HFF-Myc (cell line): ENCODE measurements at regions not wholly inside any gene's neighbourhood (a gene's known extent, or its start where the extent isn't known, plus 50 kb on each side); places are given as distances from the start of the nearest gene placed in this dataset.

Experiments
- DNase-seq: peaks from one replicate; pipeline ENCODE4 v3.0.0-alpha.2; 2011; ENCODE audit warnings: low read depth; ENCODE audit errors: extremely low read depth
- H3K4me3 ChIP-seq: replicated peaks from 2 replicates; pipeline ENCODE4 v1.5.1; 2011; ENCODE audit warnings: low read depth, mild to moderate bottlenecking, control low read depth, low read length
- TF ChIP-seq, protein P1 (sequence below): IDR thresholded peaks from 2 replicates; pipeline ENCODE4 v1.5.1; 2012; ENCODE audit warnings: mild to moderate bottlenecking, low read depth, low read length, control low read depth; ENCODE audit errors: missing control alignments

- TF ChIP-seq, protein P1, sequence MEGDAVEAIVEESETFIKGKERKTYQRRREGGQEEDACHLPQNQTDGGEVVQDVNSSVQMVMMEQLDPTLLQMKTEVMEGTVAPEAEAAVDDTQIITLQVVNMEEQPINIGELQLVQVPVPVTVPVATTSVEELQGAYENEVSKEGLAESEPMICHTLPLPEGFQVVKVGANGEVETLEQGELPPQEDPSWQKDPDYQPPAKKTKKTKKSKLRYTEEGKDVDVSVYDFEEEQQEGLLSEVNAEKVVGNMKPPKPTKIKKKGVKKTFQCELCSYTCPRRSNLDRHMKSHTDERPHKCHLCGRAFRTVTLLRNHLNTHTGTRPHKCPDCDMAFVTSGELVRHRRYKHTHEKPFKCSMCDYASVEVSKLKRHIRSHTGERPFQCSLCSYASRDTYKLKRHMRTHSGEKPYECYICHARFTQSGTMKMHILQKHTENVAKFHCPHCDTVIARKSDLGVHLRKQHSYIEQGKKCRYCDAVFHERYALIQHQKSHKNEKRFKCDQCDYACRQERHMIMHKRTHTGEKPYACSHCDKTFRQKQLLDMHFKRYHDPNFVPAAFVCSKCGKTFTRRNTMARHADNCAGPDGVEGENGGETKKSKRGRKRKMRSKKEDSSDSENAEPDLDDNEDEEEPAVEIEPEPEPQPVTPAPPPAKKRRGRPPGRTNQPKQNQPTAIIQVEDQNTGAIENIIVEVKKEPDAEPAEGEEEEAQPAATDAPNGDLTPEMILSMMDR = no peak
- no peak overlapping the region for H3K4me3 ChIP-seq
- DNase-seq = no peak
These were observed 72.1 kb downstream of the FOXA2 start for GRCh38 chr20:22511943-22512910.

- no peak for DNase-seq
- H3K4me3 ChIP-seq = no peak overlapping the region
- TF ChIP-seq, protein P1 = no peak
These were observed 74.6 kb downstream of the FOXA2 start for GRCh38 chr20:22509843-22510147.

GRCh38 chr20:22509090-22509842 lies 75.1 kb downstream of the FOXA2 start:
- TF ChIP-seq, protein P1 = no peak
- no peak overlapping the region for H3K4me3 ChIP-seq
- no peak for DNase-seq

GRCh38 chr20:22508426-22508825 lies 75.9 kb downstream of the FOXA2 start:
- TF ChIP-seq, protein P1 = no peak
- no peak for DNase-seq
- no peak overlapping the region for H3K4me3 ChIP-seq

GRCh38 chr20:22507240-22507961 lies 77.0 kb downstream of the FOXA2 start:
- DNase-seq = no peak
- TF ChIP-seq, protein P1 = no peak
- H3K4me3 ChIP-seq = no peak overlapping the region

DNA sequence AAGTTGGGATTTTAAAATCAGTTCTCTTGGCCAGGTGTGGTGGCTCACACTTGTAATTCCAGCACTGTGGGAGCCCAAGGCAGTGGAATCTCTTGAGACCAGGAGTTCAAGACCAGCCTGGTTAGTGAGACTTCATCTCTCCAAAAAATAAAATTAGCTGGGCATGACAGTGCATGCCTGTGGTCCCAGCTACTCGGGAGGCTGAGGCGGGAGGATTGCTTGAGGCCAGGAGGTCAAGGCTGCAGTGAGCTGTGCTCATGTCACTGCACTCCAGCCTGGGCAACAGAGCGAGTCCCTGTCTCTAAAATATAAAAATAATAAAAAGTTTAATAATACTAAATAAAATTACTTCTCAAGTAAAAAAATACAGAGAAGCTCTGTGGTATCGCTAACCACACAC lies 77.5 kb downstream of the FOXA2 start:
- TF ChIP-seq, protein P1 = no peak
- no peak for DNase-seq
- H3K4me3 ChIP-seq = no peak overlapping the region
